ENCODE measurements at regions not wholly inside any gene's neighbourhood (a gene's known extent, or its start where the extent isn't known, plus 50 kb on each side); places are given as distances from the start of the nearest gene placed in this dataset.
"Not testable (repeated sequence)": the region's sequence is repeated elsewhere in the genome, so short reads cannot be mapped to it uniquely, and the experiment has no call there.

GRCh38 chr2:105691947-105692390 lies 52.7 kb upstream of the NCK2 start:
- DNase-seq (ENCODE audit: low read depth): no peak

- DNase-seq (ENCODE audit: low read depth): no peak
These were observed 54.1 kb upstream of the NCK2 start for GRCh38 chr2:105690566-105690965.

GRCh38 chr2:105689484-105689883 lies 55.2 kb upstream of the NCK2 start:
- DNase-seq (ENCODE audit: low read depth): no peak

GRCh38 chr2:105688946-105689345 lies 55.8 kb upstream of the NCK2 start:
- DNase-seq (ENCODE audit: low read depth): no peak

- no peak for DNase-seq (ENCODE audit: low read depth)
These were observed 58.1 kb upstream of the NCK2 start for GRCh38 chr2:105686588-105686987.

- DNase-seq (ENCODE audit: low read depth): no peak
These were observed 61.7 kb upstream of the NCK2 start for GRCh38 chr2:105683011-105683492.

GRCh38 chr2:105682401-105682800 lies 62.3 kb upstream of the NCK2 start:
- DNase-seq (ENCODE audit: low read depth): no peak

- no peak for DNase-seq (ENCODE audit: low read depth)
These were observed 62.8 kb upstream of the NCK2 start for GRCh38 chr2:105681927-105682326.

GRCh38 chr2:105680357-105680756 lies 64.4 kb upstream of the NCK2 start:
- no peak for DNase-seq (ENCODE audit: low read depth)

- DNase-seq (ENCODE audit: low read depth): no peak
These were observed 66.4 kb upstream of the NCK2 start for GRCh38 chr2:105678346-105678745.

- no peak for DNase-seq (ENCODE audit: low read depth)
These were observed 66.8 kb upstream of the NCK2 start for GRCh38 chr2:105677901-105678300.

- no peak for DNase-seq (ENCODE audit: low read depth)
These were observed 68.9 kb upstream of the NCK2 start for GRCh38 chr2:105675841-105676240.

- DNase-seq (ENCODE audit: low read depth): no peak
These were observed 69.7 kb upstream of the NCK2 start for GRCh38 chr2:105674859-105675541.

GRCh38 chr2:105674401-105674800 lies 70.3 kb upstream of the NCK2 start:
- no peak for DNase-seq (ENCODE audit: low read depth)

- peak; percentile 64 for DNase-seq (ENCODE audit: low read depth)
These were observed 73.6 kb upstream of the NCK2 start for GRCh38 chr2:105671156-105671555.

GRCh38 chr2:105669384-105669891 lies 75.3 kb upstream of the NCK2 start:
- no peak for DNase-seq (ENCODE audit: low read depth)

GRCh38 chr2:105665480-105665879 lies 79.2 kb upstream of the NCK2 start:
- DNase-seq (ENCODE audit: low read depth): no peak

- DNase-seq (ENCODE audit: low read depth): peak; percentile 7
These were observed 84.2 kb upstream of the NCK2 start for GRCh38 chr2:105660489-105660888.

GRCh38 chr2:105655723-105656606 lies 88.7 kb upstream of the NCK2 start:
- not testable (repeated sequence) for DNase-seq (ENCODE audit: low read depth)

GRCh38 chr2:105655244-105655643 lies 89.5 kb upstream of the NCK2 start:
- DNase-seq (ENCODE audit: low read depth): no peak

GRCh38 chr2:105654474-105655004 lies 90.2 kb upstream of the NCK2 start:
- DNase-seq (ENCODE audit: low read depth): no peak

- no peak for DNase-seq (ENCODE audit: low read depth)
These were observed 91.4 kb upstream of the NCK2 start for GRCh38 chr2:105653302-105653701.

Measured in M059J (cell line).